NT2/D1 (cell line): ENCODE measurements at regions not wholly inside any gene's neighbourhood (a gene's known extent, or its start where the extent isn't known, plus 50 kb on each side); places are given as distances from the start of the nearest gene placed in this dataset.

Experiments used
- DNase-seq: peaks from one replicate; pipeline ENCODE4 v3.0.0-alpha.2; 2011; ENCODE audit warnings: low read depth, low spot score
- H3K27me3 ChIP-seq: 2 replicates; pipeline ENCODE4 v1.6.0; 2011; ENCODE audit warnings: mild to moderate bottlenecking; ENCODE audit not compliant: insufficient read length, insufficient read depth
- H3K36me3 ChIP-seq: 2 replicates; pipeline ENCODE4 v1.6.1; 2011; ENCODE audit warnings: mild to moderate bottlenecking, low read length, mixed read lengths; ENCODE audit not compliant: insufficient read depth, insufficient read length
- H3K4me1 ChIP-seq: 2 replicates; pipeline ENCODE4 v1.5.1; 2011; ENCODE audit not compliant: insufficient read depth, insufficient read length
- H3K4me3 ChIP-seq: 2 replicates; pipeline ENCODE4 v1.5.1; 2011; ENCODE audit warnings: low read depth; ENCODE audit not compliant: insufficient read length
- H3K9ac ChIP-seq: 2 replicates; pipeline ENCODE4 v1.6.0; 2011; ENCODE audit warnings: low read depth; ENCODE audit not compliant: insufficient read length
- H3K9me3 ChIP-seq: 2 replicates; pipeline ENCODE4 v1.5.1; 2011; ENCODE audit warnings: mild to moderate bottlenecking, low read length; ENCODE audit not compliant: insufficient read depth
- SUZ12 ChIP-seq: IDR thresholded peaks from 2 replicates; pipeline ENCODE4 v1.6.1; 2011; ENCODE audit not compliant: insufficient read length, insufficient read depth; ENCODE audit errors: extremely low read depth
- YY1 ChIP-seq: IDR thresholded peaks from 2 replicates; pipeline ENCODE4 v1.6.1; 2011; ENCODE audit not compliant: insufficient read length, insufficient read depth
- ZNF274 ChIP-seq: IDR thresholded peaks from 2 replicates; pipeline ENCODE4 v1.6.1; 2011; ENCODE audit warnings: mild to moderate bottlenecking, low read depth, low read length

- Histone ChIP-seq H3K9me3 (no peaks in the 10 kb centered on the region), H3K4me3 (no peak overlapping the region), H3K27me3 (no peaks in the 10 kb centered on the region), H3K36me3 (no peaks in the 10 kb centered on the region), H3K4me1 (no peaks in the 10 kb centered on the region), H3K9ac (no peak overlapping the region)
- TF ChIP-seq YY1 = no peak
- no peak for DNase-seq
Measured at GRCh38 chr13:74528734-74529513, 394.7 kb upstream of the KLF12 start.

DNA sequence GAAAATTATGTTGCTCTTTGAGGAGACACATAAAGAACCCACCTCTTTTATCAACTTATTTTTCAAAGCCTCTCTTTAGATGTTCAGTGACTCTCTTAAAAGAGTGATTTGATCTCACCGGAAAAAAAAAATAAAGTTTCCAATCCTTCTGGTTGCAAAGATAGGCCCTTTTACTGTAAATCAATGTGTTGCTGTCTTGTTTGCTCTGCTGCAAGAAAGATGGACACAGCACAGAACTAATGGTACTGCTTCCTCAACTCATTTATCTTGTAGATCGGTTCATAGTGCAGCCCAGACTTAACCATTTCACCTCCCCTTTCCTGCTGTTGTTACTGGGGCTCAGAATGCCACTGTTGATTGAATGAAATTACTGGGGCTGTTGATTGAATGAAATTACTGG lies 388.9 kb upstream of the KLF12 start:
- Histone ChIP-seq H3K4me1 (no peaks in the 10 kb centered on the region), H3K27me3 (no peaks in the 10 kb centered on the region), H3K36me3 (no peaks in the 10 kb centered on the region), H3K9me3 (no peaks in the 10 kb centered on the region), H3K4me3 (no peak overlapping the region), H3K9ac (no peak overlapping the region)
- no peak for DNase-seq
- TF ChIP-seq YY1 (no peak), SUZ12 (no peak), ZNF274 (no peak)

DNA sequence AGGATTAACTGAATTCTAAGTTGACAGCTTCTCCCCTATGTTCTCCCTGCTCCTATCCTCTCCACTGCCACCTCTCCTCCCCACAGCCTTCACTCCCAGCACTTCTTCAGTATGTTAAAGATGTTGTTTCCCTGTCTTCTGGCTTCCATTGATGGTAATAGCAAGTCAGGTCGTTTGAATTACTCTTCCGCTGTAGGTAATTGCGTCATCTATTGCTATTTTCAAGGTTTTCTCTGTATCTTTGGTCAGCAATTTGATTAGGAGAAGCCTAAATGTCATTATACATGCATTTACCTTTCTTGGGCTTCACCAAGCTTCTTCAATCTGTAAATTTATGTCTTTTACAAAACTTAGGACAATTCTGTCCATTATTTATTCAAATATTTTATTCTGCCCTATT lies 377.3 kb upstream of the KLF12 start:
- DNase-seq = no peak
- no peak overlapping the region for H3K9ac ChIP-seq
- no peaks in the 10 kb centered on the region for H3K9me3 ChIP-seq
- TF ChIP-seq SUZ12 (no peak), ZNF274 (no peak), YY1 (no peak)
- H3K36me3 ChIP-seq = no peaks in the 10 kb centered on the region
- H3K4me1 ChIP-seq = no peaks in the 10 kb centered on the region
- H3K27me3 ChIP-seq = no peaks in the 10 kb centered on the region
- no peak overlapping the region for H3K4me3 ChIP-seq

- Histone ChIP-seq H3K9ac (no peak overlapping the region), H3K9me3 (no peaks in the 10 kb centered on the region), H3K4me3 (no peak overlapping the region), H3K4me1 (no peaks in the 10 kb centered on the region), H3K36me3 (no peaks in the 10 kb centered on the region), H3K27me3 (no peaks in the 10 kb centered on the region)
- DNase-seq = no peak
- TF ChIP-seq SUZ12 = no peak
- no peak for TF ChIP-seq YY1
- no peak for TF ChIP-seq ZNF274
Measured at GRCh38 chr13:74487091-74487722, 353.0 kb upstream of the KLF12 start.

DNA sequence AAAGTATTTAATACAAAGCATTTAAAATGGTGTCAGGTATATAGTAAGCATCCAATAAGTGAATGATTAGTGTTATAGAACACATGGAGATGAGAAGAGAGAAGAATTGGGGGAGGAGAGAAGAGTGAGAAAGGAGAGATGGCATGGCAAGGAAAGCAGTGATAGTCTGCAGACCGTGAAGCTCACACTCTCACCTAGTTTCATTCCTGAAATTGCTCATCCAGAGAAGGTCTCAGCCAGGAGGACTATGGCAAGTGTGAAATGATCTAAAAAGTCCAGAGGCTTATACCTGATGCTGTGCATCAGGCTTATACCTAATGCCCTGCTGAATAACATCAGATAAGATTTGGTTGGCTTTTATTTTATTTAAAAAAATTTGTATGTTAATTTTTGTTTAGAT lies 351.6 kb upstream of the KLF12 start:
- H3K4me1 ChIP-seq = no peaks in the 10 kb centered on the region
- no peaks in the 10 kb centered on the region for H3K27me3 ChIP-seq
- no peak overlapping the region for H3K9ac ChIP-seq
- no peak for TF ChIP-seq YY1
- no peak for TF ChIP-seq ZNF274
- no peak for TF ChIP-seq SUZ12
- no peak for DNase-seq
- no peak overlapping the region for H3K4me3 ChIP-seq
- H3K9me3 ChIP-seq = no peaks in the 10 kb centered on the region
- H3K36me3 ChIP-seq = no peaks in the 10 kb centered on the region

- no peak for DNase-seq
- Histone ChIP-seq H3K9me3 (no peaks in the 10 kb centered on the region), H3K36me3 (no peaks in the 10 kb centered on the region), H3K27me3 (no peaks in the 10 kb centered on the region), H3K4me3 (no peak overlapping the region), H3K4me1 (no peaks in the 10 kb centered on the region), H3K9ac (no peak overlapping the region)
- TF ChIP-seq SUZ12 (no peak), ZNF274 (no peak), YY1 (no peak)
Measured at GRCh38 chr13:74479124-74479523, 344.9 kb upstream of the KLF12 start.

DNA sequence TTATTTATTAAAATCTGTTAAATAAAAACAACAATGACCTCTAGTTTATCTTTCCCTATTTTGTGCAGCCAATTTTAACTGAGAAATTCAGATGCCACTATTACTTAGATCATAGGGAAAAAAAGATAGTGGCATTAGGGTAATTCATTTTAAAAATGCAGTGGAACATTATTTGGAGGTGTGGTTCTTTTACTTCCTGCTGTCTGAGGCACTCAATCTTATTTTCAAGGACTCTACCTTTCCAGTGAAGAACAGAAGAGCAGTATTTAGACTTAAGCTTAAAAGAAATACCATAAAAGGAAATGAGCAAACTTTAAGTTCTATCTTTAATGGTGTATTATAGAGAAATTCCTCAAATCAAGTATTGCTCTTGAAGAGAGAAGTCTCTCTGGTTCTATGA lies 342.6 kb upstream of the KLF12 start:
- Histone ChIP-seq H3K36me3 (no peaks in the 10 kb centered on the region), H3K4me3 (no peak overlapping the region), H3K4me1 (no peaks in the 10 kb centered on the region), H3K9ac (no peak overlapping the region), H3K27me3 (no peaks in the 10 kb centered on the region), H3K9me3 (no peaks in the 10 kb centered on the region)
- DNase-seq = no peak
- no peak for TF ChIP-seq SUZ12
- TF ChIP-seq YY1 = no peak
- no peak for TF ChIP-seq ZNF274
